ENCODE measurements at regions not wholly inside any gene's neighbourhood (a gene's known extent, or its start where the extent isn't known, plus 50 kb on each side); places are given as distances from the start of the nearest gene placed in this dataset.
"Not testable (repeated sequence)": the region's sequence is repeated elsewhere in the genome, so short reads cannot be mapped to it uniquely, and the experiment has no call there.

GRCh38 chrX:56462389-56462788, 101.0 kb upstream of the UBQLN2 start:
- Histone ChIP-seq H3K4me3 (no peak overlapping the region), H3K9me3 (ENCODE audit: low read depth) (peaks cover 5% of the 10 kb centered on the region), H3K4me1 (ENCODE audit: insufficient read depth) (no peaks in the 10 kb centered on the region), H3K27ac (no peak overlapping the region), H3K4me2 (no peak overlapping the region), H3K36me3 (replicated peaks; ENCODE audit: insufficient read depth, low read depth) (no peaks in the 10 kb centered on the region), H3K9me2 (replicated peaks; ENCODE audit: insufficient read depth) (no peaks in the 10 kb centered on the region), H4K20me1 (ENCODE audit: insufficient read depth, poor library complexity, severe bottlenecking) (no peaks in the 10 kb centered on the region), H3K27me3 (no peaks in the 10 kb centered on the region), H2AFZ (no peak overlapping the region), H3K79me2 (no peaks in the 10 kb centered on the region)
- no peak for TF ChIP-seq EZH2 (IDR thresholded peaks at IDR 0.05; ENCODE audit: borderline replicate concordance)
- TF ChIP-seq EZH2phosphoT487 (IDR thresholded peaks at IDR 0.05; ENCODE audit: low read depth, severe bottlenecking, unreplicated experiment): no peak
- no peak for TF ChIP-seq CTCF (IDR thresholded peaks at IDR 0.05; ENCODE audit: poor library complexity)
- DNase-seq (ENCODE audit: low spot score): no peak

GRCh38 chrX:56468441-56468840, 95.0 kb upstream of the UBQLN2 start:
- Histone ChIP-seq H3K4me2 (no peak overlapping the region), H3K4me1 (ENCODE audit: insufficient read depth) (no peaks in the 10 kb centered on the region), H3K27me3 (no peaks in the 10 kb centered on the region), H3K79me2 (no peaks in the 10 kb centered on the region), H3K4me3 (no peak overlapping the region), H3K36me3 (replicated peaks; ENCODE audit: insufficient read depth, low read depth) (no peaks in the 10 kb centered on the region), H2AFZ (no peak overlapping the region), H3K9me2 (replicated peaks; ENCODE audit: insufficient read depth) (no peaks in the 10 kb centered on the region), H3K9me3 (ENCODE audit: low read depth) (peaks cover 5% of the 10 kb centered on the region), H4K20me1 (ENCODE audit: insufficient read depth, poor library complexity, severe bottlenecking) (no peaks in the 10 kb centered on the region), H3K27ac (no peak overlapping the region)
- WGBS (ENCODE audit: low lambda C conversion rate, missing lambda C conversion rate): 67% methylated on average over 2 of the region's 2 CpGs
- TF ChIP-seq EZH2 (IDR thresholded peaks at IDR 0.05; ENCODE audit: borderline replicate concordance) (no peak), EZH2phosphoT487 (IDR thresholded peaks at IDR 0.05; ENCODE audit: low read depth, severe bottlenecking, unreplicated experiment) (no peak), CTCF (IDR thresholded peaks at IDR 0.05; ENCODE audit: poor library complexity) (no peak)
- no peak for DNase-seq (ENCODE audit: low spot score)

- H3K79me2 ChIP-seq: not testable (repeated sequence)
Observed at GRCh38 chrX:56494923-56495322, 68.5 kb upstream of the UBQLN2 start.

GRCh38 chrX:56498756-56499155, 64.7 kb upstream of the UBQLN2 start:
- no peaks in the 10 kb centered on the region for H3K36me3 ChIP-seq (replicated peaks; ENCODE audit: insufficient read depth, low read depth)
- H3K4me1 ChIP-seq (ENCODE audit: insufficient read depth): no peaks in the 10 kb centered on the region
- no peak overlapping the region for H3K27ac ChIP-seq
- no peaks in the 10 kb centered on the region for H3K9me3 ChIP-seq (ENCODE audit: low read depth)
- H3K9me2 ChIP-seq (replicated peaks; ENCODE audit: insufficient read depth): no peaks in the 10 kb centered on the region
- H3K79me2 ChIP-seq: no peaks in the 10 kb centered on the region
- H3K27me3 ChIP-seq: no peaks in the 10 kb centered on the region
- H4K20me1 ChIP-seq (ENCODE audit: insufficient read depth, poor library complexity, severe bottlenecking): no peaks in the 10 kb centered on the region
- H2AFZ ChIP-seq: no peak overlapping the region
- no peak overlapping the region for H3K4me3 ChIP-seq
- no peak for DNase-seq (ENCODE audit: low spot score)
- TF ChIP-seq EZH2 (IDR thresholded peaks at IDR 0.05; ENCODE audit: borderline replicate concordance) (no peak), CTCF (IDR thresholded peaks at IDR 0.05; ENCODE audit: poor library complexity) (no peak), EZH2phosphoT487 (IDR thresholded peaks at IDR 0.05; ENCODE audit: low read depth, severe bottlenecking, unreplicated experiment) (no peak)
- H3K4me2 ChIP-seq: no peak overlapping the region
- WGBS (ENCODE audit: low lambda C conversion rate, missing lambda C conversion rate): 80% methylated on average over 1 of the region's 1 CpG

More at GRCh38 chrX:56494923-56495322, 68.5 kb upstream of the UBQLN2 start:
- DNase-seq (ENCODE audit: low spot score); H3K27ac ChIP-seq; H3K9me2 ChIP-seq (replicated peaks; ENCODE audit: insufficient read depth); H3K4me1 ChIP-seq (ENCODE audit: insufficient read depth); H3K4me3 ChIP-seq; H3K27me3 ChIP-seq; H3K9me3 ChIP-seq (ENCODE audit: low read depth); H3K36me3 ChIP-seq (replicated peaks; ENCODE audit: insufficient read depth, low read depth); H3K4me2 ChIP-seq; H2AFZ ChIP-seq; H4K20me1 ChIP-seq (ENCODE audit: insufficient read depth, poor library complexity, severe bottlenecking): not testable (repeated sequence)
- WGBS (ENCODE audit: low lambda C conversion rate, missing lambda C conversion rate): 77% methylated on average over 8 of the region's 8 CpGs

All from hepatocyte (in vitro differentiated cells).